ENCODE measurements at regions not wholly inside any gene's neighbourhood (a gene's known extent, or its start where the extent isn't known, plus 50 kb on each side); places are given as distances from the start of the nearest gene placed in this dataset.

- no peak for TF ChIP-seq CTCF (IDR thresholded peaks at IDR 0.05; ENCODE audit: low read depth, low read length)
- no peak for TF ChIP-seq POLR2A (IDR thresholded peaks at IDR 0.05; ENCODE audit: extremely low read depth, insufficient read length)
- TF ChIP-seq MAX (IDR thresholded peaks at IDR 0.05; ENCODE audit: low read depth, low read length): no peak
Measured at GRCh38 chr2:36060133-36060532, 295.4 kb upstream of the CRIM1 start.
